Hepatocyte (in vitro differentiated cells): ENCODE measurements at regions not wholly inside any gene's neighbourhood (a gene's known extent, or its start where the extent isn't known, plus 50 kb on each side); places are given as distances from the start of the nearest gene placed in this dataset.

Experiments used
- DNase-seq: peaks from one replicate; pipeline ENCODE4 v3.0.0-alpha.2; 2016; ENCODE audit warnings: low spot score
- H2AFZ ChIP-seq: fragments of 200-600 bp; sonication (generic); 2 replicates; pipeline ENCODE4 v1.6.0; 2016; ENCODE audit warnings: antibody characterized with exemption, mild to moderate bottlenecking
- H3K27ac ChIP-seq: fragments of 200-600 bp; sonication (generic); 2 replicates; pipeline ENCODE4 v1.5.1; 2016; ENCODE audit warnings: mild to moderate bottlenecking
- H3K27me3 ChIP-seq: fragments of 200-600 bp; sonication (generic); 2 replicates; pipeline ENCODE4 v1.6.1; 2016
- H3K36me3 ChIP-seq: fragments of 200-600 bp; sonication (generic); replicated peaks from 2 replicates; pipeline ENCODE4 v1.5.1; 2016; ENCODE audit warnings: low read depth; ENCODE audit not compliant: insufficient read depth
- H3K4me1 ChIP-seq: fragments of 200-600 bp; sonication (generic); 2 replicates; pipeline ENCODE4 v1.5.1; 2016; ENCODE audit warnings: mild to moderate bottlenecking, moderate library complexity; ENCODE audit not compliant: insufficient read depth
- H3K4me2 ChIP-seq: fragments of 200-600 bp; sonication (generic); 2 replicates; pipeline ENCODE4 v1.6.0; 2016
- H3K4me3 ChIP-seq: fragments of 200-600 bp; sonication (generic); 2 replicates; pipeline ENCODE4 v1.5.1; 2016; ENCODE audit warnings: mild to moderate bottlenecking
- H3K79me2 ChIP-seq: fragments of 200-600 bp; sonication (generic); 2 replicates; pipeline ENCODE4 v1.6.0; 2017; ENCODE audit warnings: mild to moderate bottlenecking
- H3K9me2 ChIP-seq: fragments of 200-600 bp; sonication (generic); replicated peaks from 2 replicates; pipeline ENCODE4 v1.6.0; 2017; ENCODE audit warnings: mild to moderate bottlenecking; ENCODE audit not compliant: insufficient read depth
- H3K9me3 ChIP-seq: fragments of 200-600 bp; sonication (generic); 2 replicates; pipeline ENCODE4 v1.5.1; 2016; ENCODE audit warnings: low read depth, mild to moderate bottlenecking
- H4K20me1 ChIP-seq: fragments of 200-600 bp; sonication (generic); 2 replicates; pipeline ENCODE4 v1.6.0; 2016; ENCODE audit warnings: mild to moderate bottlenecking; ENCODE audit not compliant: insufficient read depth, poor library complexity, severe bottlenecking
- EZH2 ChIP-seq: fragments of 200-600 bp; sonication (generic); IDR thresholded peaks from 2 replicates; pipeline ENCODE4 v1.6.1; 2016; ENCODE audit warnings: antibody characterized with exemption, mild to moderate bottlenecking, borderline replicate concordance
- EZH2phosphoT487 ChIP-seq: fragments of 200-600 bp; sonication (generic); IDR thresholded peaks from one replicate; pipeline ENCODE4 v1.6.1; 2018; ENCODE audit warnings: antibody characterized with exemption, mild to moderate bottlenecking, low read depth, moderate library complexity; ENCODE audit not compliant: unreplicated experiment, severe bottlenecking
- WGBS: methylation state at CpG from one replicate; pipeline ENCODE4 v1.1.6; 2016; ENCODE audit warnings: low lambda C conversion rate; ENCODE audit errors: missing lambda C conversion rate; 5-methylcytosine and 5-hydroxymethylcytosine counted together
- TF ChIP-seq, protein P1 (sequence below): fragments of 200-600 bp; sonication (generic); IDR thresholded peaks from 2 replicates; pipeline ENCODE4 v1.5.1; 2016; ENCODE audit warnings: antibody characterized with exemption, mild to moderate bottlenecking; ENCODE audit not compliant: poor library complexity

DNA sequence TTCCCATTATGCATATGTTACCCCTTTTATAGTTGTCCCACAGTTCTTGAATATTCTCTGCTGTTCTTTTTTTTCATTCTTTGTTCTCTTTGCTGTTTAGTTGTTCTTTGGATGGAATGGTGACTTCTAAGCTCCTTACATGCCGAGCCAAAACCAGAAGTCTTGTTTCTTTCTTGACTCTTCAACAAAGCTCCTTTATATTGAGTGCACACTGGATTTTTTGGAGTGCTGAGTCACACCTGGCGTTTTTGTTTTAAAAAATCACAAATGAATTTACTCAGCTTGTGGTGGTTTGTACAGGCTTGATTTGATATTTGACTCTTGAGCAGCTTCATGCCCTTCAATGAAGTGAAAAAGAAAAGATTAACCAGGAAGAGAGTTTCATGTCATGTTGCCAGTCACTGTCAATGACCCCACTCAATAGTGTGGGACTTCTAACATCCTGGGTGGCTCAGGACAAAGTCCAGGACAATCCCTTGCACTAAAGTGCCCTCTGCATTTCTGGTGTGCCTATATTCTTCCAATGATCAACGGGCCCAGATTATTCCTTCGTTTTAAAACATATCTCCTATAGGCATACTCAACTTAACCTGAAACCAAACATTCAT, 112.4 kb upstream of the SLC38A4 start:
- Histone ChIP-seq H3K27me3 (no peaks in the 10 kb centered on the region), H3K79me2 (no peaks in the 10 kb centered on the region), H3K9me3 (no peaks in the 10 kb centered on the region), H3K27ac (no peak overlapping the region), H3K4me2 (no peak overlapping the region), H2AFZ (no peak overlapping the region), H3K4me1 (no peaks in the 10 kb centered on the region), H4K20me1 (no peaks in the 10 kb centered on the region), H3K9me2 (no peaks in the 10 kb centered on the region), H3K36me3 (no peaks in the 10 kb centered on the region), H3K4me3 (no peak overlapping the region)
- DNase-seq, result no peak
- TF ChIP-seq EZH2 (no peak), EZH2phosphoT487 (no peak)
- TF ChIP-seq, protein P1, sequence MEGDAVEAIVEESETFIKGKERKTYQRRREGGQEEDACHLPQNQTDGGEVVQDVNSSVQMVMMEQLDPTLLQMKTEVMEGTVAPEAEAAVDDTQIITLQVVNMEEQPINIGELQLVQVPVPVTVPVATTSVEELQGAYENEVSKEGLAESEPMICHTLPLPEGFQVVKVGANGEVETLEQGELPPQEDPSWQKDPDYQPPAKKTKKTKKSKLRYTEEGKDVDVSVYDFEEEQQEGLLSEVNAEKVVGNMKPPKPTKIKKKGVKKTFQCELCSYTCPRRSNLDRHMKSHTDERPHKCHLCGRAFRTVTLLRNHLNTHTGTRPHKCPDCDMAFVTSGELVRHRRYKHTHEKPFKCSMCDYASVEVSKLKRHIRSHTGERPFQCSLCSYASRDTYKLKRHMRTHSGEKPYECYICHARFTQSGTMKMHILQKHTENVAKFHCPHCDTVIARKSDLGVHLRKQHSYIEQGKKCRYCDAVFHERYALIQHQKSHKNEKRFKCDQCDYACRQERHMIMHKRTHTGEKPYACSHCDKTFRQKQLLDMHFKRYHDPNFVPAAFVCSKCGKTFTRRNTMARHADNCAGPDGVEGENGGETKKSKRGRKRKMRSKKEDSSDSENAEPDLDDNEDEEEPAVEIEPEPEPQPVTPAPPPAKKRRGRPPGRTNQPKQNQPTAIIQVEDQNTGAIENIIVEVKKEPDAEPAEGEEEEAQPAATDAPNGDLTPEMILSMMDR, result no peak
- 84% methylated on average over 4 of the region's 4 CpGs for WGBS

DNA sequence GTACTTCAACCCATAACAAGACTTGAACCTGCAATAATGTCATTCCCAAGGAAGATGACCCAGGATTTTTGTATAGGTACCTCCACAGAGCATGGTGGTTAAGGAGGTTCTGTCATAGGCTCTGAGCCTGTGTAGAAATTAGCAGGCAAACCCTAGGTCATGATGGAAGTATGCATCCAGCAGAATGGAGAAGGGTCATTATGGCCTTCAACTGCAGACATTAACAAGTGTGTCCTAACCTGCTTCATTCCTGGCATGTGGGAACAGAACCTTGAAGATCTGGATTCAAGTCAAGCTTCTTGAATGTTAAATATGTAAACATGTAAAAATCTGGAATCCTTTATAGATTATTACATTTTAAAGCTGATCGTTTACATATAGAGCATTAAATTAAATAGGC, 116.2 kb upstream of the SLC38A4 start:
- H3K4me2 ChIP-seq, result no peak overlapping the region
- H3K4me3 ChIP-seq, result no peak overlapping the region
- H3K27me3 ChIP-seq, result no peaks in the 10 kb centered on the region
- H3K27ac ChIP-seq, result no peak overlapping the region
- H3K36me3 ChIP-seq, result no peaks in the 10 kb centered on the region
- no peaks in the 10 kb centered on the region for H3K4me1 ChIP-seq
- no peaks in the 10 kb centered on the region for H4K20me1 ChIP-seq
- no peaks in the 10 kb centered on the region for H3K9me3 ChIP-seq
- H3K9me2 ChIP-seq, result no peaks in the 10 kb centered on the region
- no peak overlapping the region for H2AFZ ChIP-seq
- H3K79me2 ChIP-seq, result no peaks in the 10 kb centered on the region
- WGBS, result 79% methylated on average over 1 of the region's 1 CpG
- no peak for DNase-seq
- TF ChIP-seq EZH2phosphoT487 (no peak), EZH2 (no peak)
- TF ChIP-seq, protein P1, result no peak

DNA sequence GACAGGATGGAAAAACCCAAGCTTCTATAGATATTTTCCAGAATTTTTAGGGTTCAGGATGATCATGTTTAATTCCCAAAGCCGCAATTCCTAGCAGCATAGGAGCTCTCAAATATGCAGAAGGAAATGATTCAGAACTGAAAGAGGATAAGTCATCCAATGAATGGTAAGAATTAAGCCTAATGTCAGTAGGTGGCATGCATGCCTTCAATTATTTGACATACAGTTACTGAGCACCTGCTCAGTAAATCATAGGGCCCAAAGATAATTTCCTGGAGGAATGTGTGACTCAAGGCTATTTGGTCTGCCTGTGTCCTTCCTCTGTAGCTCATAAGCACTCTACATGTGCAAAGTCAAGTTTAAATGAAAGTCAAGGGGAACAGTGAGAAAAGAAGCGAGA, 116.8 kb upstream of the SLC38A4 start:
- H3K36me3 ChIP-seq, result no peaks in the 10 kb centered on the region
- TF ChIP-seq, protein P1, result no peak
- TF ChIP-seq EZH2 (no peak), EZH2phosphoT487 (no peak)

DNA sequence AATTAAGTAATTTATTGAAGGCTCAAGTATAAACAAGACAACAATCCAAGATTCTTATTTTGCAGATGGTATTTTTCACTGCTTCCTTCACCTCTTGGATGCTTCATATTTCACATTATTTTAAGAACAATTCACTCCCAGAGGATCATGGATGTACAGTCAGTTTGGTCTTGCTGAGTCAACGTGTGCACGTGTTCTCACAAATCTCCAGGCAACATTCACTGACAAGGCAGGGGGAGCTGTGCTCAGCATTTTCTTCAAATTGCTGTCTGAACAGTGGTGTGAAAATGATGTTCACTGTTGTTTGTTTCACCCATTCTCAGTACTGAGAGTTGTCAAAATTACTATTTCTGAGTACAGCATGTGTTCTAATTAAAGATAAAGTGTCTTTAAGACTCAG, 118.3 kb upstream of the SLC38A4 start:
- 6% methylated on average over 2 of the region's 2 CpGs for WGBS
- no peak overlapping the region for H2AFZ ChIP-seq
- H3K4me1 ChIP-seq, result no peaks in the 10 kb centered on the region
- no peaks in the 10 kb centered on the region for H3K9me2 ChIP-seq
- H3K4me2 ChIP-seq, result no peak overlapping the region
- H3K9me3 ChIP-seq, result no peaks in the 10 kb centered on the region
- no peaks in the 10 kb centered on the region for H3K36me3 ChIP-seq
- TF ChIP-seq EZH2phosphoT487, result no peak
- no peak for TF ChIP-seq EZH2
- TF ChIP-seq, protein P1, result no peak
- no peaks in the 10 kb centered on the region for H4K20me1 ChIP-seq
- H3K27me3 ChIP-seq, result no peaks in the 10 kb centered on the region
- peak; percentile 47 for DNase-seq
- no peak overlapping the region for H3K4me3 ChIP-seq
- no peak overlapping the region for H3K27ac ChIP-seq
- H3K79me2 ChIP-seq, result no peaks in the 10 kb centered on the region

More for the DNA sequence above, 116.8 kb upstream of the SLC38A4 start:
- H2AFZ ChIP-seq, result no peak overlapping the region
- no peaks in the 10 kb centered on the region for H3K9me2 ChIP-seq
- H3K4me2 ChIP-seq, result no peak overlapping the region
- H4K20me1 ChIP-seq, result no peaks in the 10 kb centered on the region
- H3K27ac ChIP-seq, result no peak overlapping the region
- 92% methylated on average over 2 of the region's 2 CpGs for WGBS
- no peaks in the 10 kb centered on the region for H3K9me3 ChIP-seq
- H3K4me3 ChIP-seq, result no peak overlapping the region
- DNase-seq, result no peak
- no peaks in the 10 kb centered on the region for H3K4me1 ChIP-seq
- H3K27me3 ChIP-seq, result no peaks in the 10 kb centered on the region
- H3K79me2 ChIP-seq, result no peaks in the 10 kb centered on the region
